ENCODE measurements at regions not wholly inside any gene's neighbourhood (a gene's known extent, or its start where the extent isn't known, plus 50 kb on each side); places are given as distances from the start of the nearest gene placed in this dataset.

- TF ChIP-seq NFIC (IDR thresholded peaks at IDR 0.05) (no peak), FOXM1 (IDR thresholded peaks at IDR 0.05; ENCODE audit: borderline replicate concordance, low read depth) (no peak), EP300 (IDR thresholded peaks at IDR 0.05; ENCODE audit: borderline replicate concordance) (no peak), TEAD4 (IDR thresholded peaks at IDR 0.05) (no peak), RAD21 (IDR thresholded peaks at IDR 0.05; ENCODE audit: low read depth) (no peak), REST (IDR thresholded peaks at IDR 0.05; ENCODE audit: low read depth) (no peak), EGR1 (IDR thresholded peaks at IDR 0.05) (no peak), CEBPB (IDR thresholded peaks at IDR 0.05) (no peak), TAF1 (IDR thresholded peaks at IDR 0.05; ENCODE audit: low read depth) (no peak), CREB1 (IDR thresholded peaks at IDR 0.05; ENCODE audit: low read depth) (no peak)
- TF ChIP-seq, protein P1, sequence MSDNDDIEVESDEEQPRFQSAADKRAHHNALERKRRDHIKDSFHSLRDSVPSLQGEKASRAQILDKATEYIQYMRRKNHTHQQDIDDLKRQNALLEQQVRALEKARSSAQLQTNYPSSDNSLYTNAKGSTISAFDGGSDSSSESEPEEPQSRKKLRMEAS (IDR thresholded peaks at IDR 0.05): no peak
Measured at GRCh38 chr20:57074386-57074785, 192.1 kb downstream of the BMP7 start.

All from Ishikawa (cell line).